ENCODE measurements at regions not wholly inside any gene's neighbourhood (a gene's known extent, or its start where the extent isn't known, plus 50 kb on each side); places are given as distances from the start of the nearest gene placed in this dataset.

- TF ChIP-seq CTCF (IDR thresholded peaks at IDR 0.05) (no peak), EP300 (IDR thresholded peaks at IDR 0.05; ENCODE audit: low read depth) (no peak), POLR2AphosphoS5 (IDR thresholded peaks at IDR 0.05) (no peak)
Measured at GRCh38 chr5:27316271-27316650, 277.9 kb upstream of the CDH9 start.
